Urothelium cell line (cell line): ENCODE measurements at regions not wholly inside any gene's neighbourhood (a gene's known extent, or its start where the extent isn't known, plus 50 kb on each side); places are given as distances from the start of the nearest gene placed in this dataset.

ENCODE experiments used
- DNase-seq: peaks from one replicate; pipeline ENCODE4 v3.0.0; 2011; ENCODE audit warnings: low spot score, mixed read lengths
- FAIRE-seq: peaks from 2 replicates; lab custom pipeline; 2011; peaks lifted over from hg19 to GRCh38; lab: Jason Lieb, UNC

DNA sequence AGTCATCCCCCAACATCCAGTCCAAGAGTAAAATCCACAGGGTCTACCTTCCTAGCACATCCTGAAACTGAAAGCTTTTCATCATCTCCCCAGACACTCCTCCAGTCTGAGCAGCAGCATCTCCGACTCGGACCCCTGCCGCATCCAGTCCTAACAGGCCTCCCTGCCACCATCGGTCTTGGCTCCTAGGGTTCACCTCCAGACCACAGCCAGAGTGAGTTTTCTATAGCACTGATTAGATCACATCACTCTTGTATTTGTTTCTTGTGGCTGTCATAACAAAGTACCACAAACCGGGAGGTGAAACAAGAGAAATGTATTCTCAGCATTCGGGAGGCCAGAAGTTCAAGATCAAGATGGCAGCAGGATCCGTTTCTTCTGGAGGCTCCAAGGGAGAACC lies 187.8 kb downstream of the TOMM20 start:
- FAIRE-seq = no peak

GRCh38 chr1:234938924-234939323 lies 189.7 kb downstream of the TOMM20 start:
- FAIRE-seq = no peak

More for the DNA sequence above, 187.8 kb downstream of the TOMM20 start:
- DNase-seq = no peak

DNA sequence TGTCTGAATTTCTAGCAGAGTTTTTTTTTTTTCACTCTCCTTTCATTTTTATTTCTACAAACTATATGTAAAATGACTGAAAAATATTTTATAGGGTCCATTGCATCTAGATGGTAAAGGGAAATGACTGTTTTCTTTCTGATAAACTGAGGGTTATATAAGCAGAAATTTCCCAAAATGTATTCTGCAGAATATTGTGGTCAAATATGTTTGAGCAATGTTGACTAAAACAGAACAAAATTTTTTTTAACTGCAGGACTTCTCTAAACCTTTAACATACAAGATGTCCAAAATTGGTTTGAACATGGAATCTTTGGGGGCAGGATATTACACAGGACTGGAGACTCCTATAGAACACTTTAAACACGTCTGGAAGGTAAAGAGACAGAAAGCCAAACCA lies 190.5 kb downstream of the TOMM20 start:
- no peak for FAIRE-seq

More at GRCh38 chr1:234938924-234939323, 189.7 kb downstream of the TOMM20 start:
- DNase-seq = no peak

GRCh38 chr1:234936612-234937389 lies 191.8 kb downstream of the TOMM20 start:
- FAIRE-seq = no peak

More for the DNA sequence above, 190.5 kb downstream of the TOMM20 start:
- DNase-seq = no peak

DNA sequence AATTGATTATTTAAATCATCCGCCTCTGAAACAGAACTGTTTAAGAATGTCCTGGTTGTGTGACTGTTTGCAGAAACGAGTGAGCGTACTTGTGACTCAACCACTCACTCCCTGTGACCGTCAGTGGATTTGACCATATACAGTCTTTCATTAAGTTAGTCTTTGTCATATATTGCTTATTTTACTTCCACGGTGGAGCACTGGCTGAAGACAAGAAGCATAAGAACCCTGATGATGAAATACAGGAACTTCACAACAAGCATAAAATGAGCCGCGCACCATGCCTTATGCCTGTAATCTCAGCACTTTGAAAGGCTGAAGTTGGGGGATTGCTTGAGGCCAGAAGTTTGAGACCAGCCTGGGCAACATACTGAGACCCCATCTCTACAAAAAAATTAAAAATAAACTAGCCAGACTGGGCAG lies 194.0 kb downstream of the TOMM20 start:
- FAIRE-seq (no peak), DNase-seq (no peak)

More at GRCh38 chr1:234936612-234937389, 191.8 kb downstream of the TOMM20 start:
- DNase-seq = no peak

DNA sequence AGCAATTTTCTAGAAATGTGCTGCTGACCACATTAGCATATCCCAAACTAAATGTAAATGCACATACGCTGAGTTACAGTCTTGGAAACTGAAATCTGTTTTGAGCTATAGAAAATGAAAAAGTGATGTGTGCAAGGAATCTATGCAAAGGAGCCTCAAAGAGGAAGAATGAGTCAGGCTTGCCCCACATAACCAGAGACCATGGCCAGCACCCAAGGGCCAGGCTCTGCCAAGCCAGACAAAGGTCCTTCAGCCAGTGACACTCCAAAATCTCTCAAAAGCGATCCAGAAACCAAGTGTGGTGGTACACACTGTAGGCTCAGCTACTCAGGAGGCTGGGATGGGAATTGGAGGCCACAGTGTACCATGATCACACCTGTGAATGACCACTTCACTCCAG lies 195.2 kb downstream of the TOMM20 start:
- FAIRE-seq (no peak), DNase-seq (no peak)

DNA sequence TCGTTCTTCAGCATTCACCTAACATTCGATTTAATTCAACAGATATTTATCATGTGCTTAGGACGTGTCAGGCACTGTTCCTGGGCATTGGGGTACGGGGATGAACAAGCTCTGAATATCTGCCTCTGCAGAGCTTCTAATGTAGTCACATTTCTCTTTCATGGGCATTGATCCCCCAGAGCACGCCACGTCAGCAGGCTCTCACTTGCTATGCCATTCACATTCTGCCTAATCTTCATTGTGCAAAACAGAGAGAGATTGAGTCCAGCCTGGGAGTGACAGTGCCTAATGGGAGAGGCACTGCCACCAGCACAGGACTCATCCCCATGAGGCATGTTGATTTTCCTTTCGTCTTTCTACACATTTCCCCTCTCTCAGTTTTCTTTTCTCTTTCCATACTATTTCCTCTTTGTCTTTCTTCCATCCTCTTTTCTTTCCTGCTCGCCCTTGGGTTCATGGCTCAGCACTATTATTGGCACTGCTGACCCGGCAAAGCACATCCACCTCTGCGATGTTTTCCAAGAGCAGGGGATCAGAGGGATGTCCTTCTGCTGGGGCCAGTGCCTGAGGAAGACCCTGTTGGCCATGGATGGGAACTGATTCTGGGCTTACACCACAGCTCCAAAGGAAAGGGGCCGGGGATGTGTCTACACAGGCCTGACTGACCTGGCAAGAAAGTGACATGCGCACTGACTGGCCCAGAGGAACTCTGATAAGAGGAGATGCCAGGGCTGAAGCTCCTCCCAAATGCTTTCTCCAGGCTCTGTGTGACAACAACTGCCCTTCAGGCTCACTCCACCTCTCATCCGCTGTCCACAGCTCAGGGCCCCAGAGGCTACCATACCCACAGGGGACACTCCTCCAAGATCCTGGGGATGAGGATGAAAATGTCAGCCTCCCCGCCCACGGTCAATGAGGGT lies 195.9 kb downstream of the TOMM20 start:
- no peak for DNase-seq
- no peak for FAIRE-seq

- no peak for DNase-seq
- no peak for FAIRE-seq
These were observed 196.5 kb downstream of the TOMM20 start for GRCh38 chr1:234932106-234932505.

DNA sequence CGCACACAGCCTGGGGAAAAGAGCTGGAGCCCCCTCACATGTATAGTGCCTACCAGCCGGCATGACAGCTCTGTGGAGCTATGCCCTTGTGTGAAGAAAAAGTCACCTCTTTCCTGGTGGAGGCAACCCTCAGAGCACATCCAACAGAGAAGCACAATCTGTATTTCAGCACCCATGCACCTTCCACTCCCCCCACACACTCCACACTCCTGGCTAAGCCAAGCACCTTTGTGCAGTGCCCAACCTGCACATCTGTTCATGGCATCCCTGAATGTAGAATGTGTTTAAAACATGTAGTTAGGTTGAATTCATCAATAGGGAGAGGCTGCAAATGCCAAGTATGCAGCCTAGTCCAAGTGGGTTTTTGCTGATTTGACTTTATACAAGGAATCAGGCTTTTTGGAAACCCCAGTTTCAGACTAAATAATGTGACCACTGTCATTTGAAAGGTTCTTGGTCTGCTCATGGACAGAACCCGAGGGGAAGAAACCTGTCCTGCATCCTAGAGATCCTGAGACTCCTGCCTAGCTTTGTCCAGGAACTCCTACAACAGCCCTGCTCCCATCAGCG lies 197.1 kb downstream of the TOMM20 start:
- FAIRE-seq (no peak), DNase-seq (no peak)

DNA sequence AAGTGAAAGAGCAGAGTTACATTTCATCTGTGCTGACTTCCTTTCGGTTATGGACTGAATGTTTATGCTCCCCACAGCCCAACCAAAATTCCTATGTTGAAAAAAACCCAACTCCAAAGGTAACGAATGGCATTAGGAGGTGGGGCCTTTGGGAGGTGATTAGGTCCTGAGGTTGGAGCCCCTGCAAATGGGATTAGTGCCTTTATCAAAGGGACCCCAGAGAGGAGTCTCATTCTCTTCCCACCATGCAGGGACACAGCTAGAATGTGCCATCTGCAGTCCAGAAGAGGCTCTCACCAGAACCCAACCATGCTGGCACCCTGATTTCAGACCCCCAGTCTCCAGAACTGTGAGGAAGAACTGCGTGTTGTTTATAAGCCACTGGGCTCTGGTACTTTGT lies 199.3 kb downstream of the TOMM20 start:
- DNase-seq (no peak), FAIRE-seq (no peak)

DNA sequence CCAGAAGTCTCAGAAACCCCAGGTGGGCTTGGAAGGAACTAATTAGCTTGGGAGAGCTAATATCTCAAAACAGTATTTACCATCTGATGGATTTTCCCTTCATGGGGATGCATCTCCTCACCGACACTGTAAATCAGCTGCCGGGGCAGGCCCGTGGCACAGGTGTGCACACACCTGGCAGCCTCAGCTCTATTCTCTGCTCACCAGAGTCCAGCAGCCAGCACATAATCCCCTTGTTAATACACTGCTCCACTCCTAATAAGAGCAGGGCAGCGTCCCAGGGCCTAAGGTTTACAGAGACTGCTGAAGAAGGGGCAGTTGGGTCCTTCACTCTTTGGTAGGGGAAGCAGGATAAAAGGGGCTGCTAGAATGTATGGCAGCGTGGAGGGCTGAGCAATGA lies 200.0 kb downstream of the TOMM20 start:
- FAIRE-seq = no peak

GRCh38 chr1:234927971-234928640 lies 200.5 kb downstream of the TOMM20 start:
- FAIRE-seq = no peak
- no peak for DNase-seq

More for the DNA sequence above, 200.0 kb downstream of the TOMM20 start:
- no peak for DNase-seq

DNA sequence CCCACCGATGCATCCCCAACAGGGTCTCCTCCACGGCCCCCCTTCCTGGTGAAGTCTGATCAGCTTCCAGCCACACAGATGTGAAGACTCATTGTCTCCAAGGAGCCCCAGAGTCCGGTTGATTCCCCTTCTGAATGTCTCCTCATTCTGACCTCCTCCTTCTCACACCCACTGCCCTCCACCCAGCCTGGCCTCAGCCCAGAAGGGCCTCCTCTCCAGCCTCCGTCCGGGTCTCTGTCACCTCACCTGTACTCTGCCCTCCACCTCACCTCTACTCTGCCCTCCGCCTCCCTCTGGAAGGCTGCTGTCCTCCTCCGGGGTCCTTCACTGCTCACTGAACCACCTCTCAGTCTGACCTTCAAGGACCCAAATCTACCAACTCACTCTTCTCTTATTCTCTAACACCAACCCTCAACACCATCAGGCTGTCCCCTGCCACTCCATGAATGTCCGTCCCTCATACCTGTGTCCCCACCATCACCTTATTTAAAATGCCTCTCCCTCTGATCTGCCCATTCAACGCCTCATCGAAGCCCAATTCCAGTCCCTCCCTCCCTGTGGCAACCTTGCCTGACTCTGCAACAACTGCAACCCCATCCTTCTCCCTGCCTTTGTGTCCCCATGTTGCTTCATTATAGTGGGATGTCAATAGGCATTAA lies 201.2 kb downstream of the TOMM20 start:
- no peak for FAIRE-seq
- DNase-seq = no peak

DNA sequence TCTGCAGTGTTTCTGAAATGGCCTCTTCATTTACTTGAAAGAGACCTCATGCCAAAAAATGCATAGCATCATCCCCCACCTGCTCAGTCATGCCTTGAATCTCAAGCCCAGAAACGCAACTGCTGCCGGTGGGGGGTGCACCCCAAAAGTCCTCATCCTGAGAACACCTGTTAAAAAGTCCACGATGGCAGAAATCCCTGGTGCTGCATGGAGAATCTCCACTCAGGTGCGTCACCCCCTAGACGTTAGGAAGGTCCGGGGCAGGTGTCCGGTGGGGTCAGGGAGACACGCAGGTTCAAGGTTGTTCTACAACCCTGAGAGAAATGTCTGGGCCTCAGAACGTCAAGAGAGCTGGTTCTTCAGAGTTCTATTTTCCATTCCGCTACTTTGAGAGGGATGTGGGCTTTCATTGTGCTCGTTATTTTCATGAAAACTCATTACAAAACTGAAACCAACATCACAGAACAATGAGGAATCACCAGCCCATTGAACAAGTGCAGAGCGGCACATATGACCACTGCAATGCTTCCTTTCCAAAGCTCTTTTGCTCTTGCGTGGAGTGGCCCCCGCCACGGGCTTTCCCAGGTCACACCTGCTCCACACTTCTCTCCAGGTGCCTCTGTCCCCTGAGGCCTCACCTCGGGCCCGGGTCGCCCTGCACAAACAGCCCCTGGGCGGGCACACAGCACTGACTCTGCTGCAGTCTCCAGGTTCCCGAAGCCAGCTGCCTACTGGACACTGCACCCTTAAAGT lies 201.9 kb downstream of the TOMM20 start:
- DNase-seq (no peak), FAIRE-seq (no peak)

GRCh38 chr1:234926264-234926558 lies 202.4 kb downstream of the TOMM20 start:
- DNase-seq (no peak), FAIRE-seq (no peak)

DNA sequence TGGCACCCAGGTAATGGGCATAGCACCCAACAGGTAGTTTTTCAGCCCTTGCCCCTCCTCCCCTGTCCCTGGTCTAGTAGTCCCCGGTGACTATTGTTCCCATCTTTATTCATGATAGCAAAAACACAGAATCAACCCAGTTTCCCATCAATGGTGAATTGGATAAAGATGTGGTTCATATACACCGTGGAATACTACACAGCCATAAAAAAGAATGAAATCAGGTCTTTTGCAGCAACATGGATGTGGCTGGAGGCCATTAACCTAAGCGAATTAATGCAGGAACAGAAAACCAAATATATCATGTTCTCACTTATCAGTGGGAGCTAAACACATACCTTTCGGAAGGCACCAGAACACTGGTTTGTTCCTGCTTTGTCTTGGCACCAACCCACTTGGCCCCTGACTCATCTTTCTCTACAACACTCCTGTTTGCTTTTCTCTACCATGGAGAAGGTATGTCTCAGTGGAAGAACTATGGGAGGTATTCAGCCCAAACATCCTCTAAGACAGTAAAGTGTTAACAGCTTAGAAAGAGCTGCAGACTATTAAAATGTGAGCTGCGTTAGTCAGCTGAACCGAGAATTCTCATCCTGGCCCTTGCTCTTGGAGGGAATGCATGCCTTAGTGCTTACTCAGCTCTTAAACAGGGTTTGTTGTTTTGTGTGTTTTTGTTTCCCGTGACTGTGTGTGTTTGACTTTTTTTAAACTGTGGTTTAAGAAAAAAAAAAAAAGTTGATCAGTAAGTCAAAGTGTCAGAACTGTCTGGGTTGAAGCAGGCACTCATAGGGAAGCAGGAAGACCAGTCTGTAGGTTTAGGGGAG lies 203.0 kb downstream of the TOMM20 start:
- FAIRE-seq = peak; percentile 53
- peak; percentile 86 for DNase-seq

- FAIRE-seq = no peak
- no peak for DNase-seq
These were observed 203.9 kb downstream of the TOMM20 start for GRCh38 chr1:234924450-234925355.

GRCh38 chr1:234923626-234924025 lies 205.0 kb downstream of the TOMM20 start:
- DNase-seq (no peak), FAIRE-seq (no peak)
